Gastrocnemius medialis (tissue), 4 donors: ENCODE measurements at regions not wholly inside any gene's neighbourhood (a gene's known extent, or its start where the extent isn't known, plus 50 kb on each side); places are given as distances from the start of the nearest gene placed in this dataset.

ENCODE experiments used
- CTCF ChIP-seq, 5 experiments: fragments of 450-650 bp in 3 of 5; fragments of 200-600 bp in 2 of 5; sonication (generic) in 2 of 5; IDR thresholded peaks in 4 of 5; conservative IDR thresholded peaks in 1 of 5; 1 replicate in 4 of 5; 2 replicates in 1 of 5; pipeline ENCODE4 v1.5.1; 2016 to 2019; ENCODE audit warnings: antibody characterized with exemption in 5 of 5, mild to moderate bottlenecking in 3 of 5, moderate library complexity in 3 of 5
- POLR2A ChIP-seq, 2 donors: fragments of 450-650 bp; IDR thresholded peaks; one replicate each; pipeline ENCODE4 v1.6.1; 2017; ENCODE audit warnings: antibody characterized with exemption in 2 of 2, mild to moderate bottlenecking in 2 of 2, moderate library complexity in 2 of 2

DNA sequence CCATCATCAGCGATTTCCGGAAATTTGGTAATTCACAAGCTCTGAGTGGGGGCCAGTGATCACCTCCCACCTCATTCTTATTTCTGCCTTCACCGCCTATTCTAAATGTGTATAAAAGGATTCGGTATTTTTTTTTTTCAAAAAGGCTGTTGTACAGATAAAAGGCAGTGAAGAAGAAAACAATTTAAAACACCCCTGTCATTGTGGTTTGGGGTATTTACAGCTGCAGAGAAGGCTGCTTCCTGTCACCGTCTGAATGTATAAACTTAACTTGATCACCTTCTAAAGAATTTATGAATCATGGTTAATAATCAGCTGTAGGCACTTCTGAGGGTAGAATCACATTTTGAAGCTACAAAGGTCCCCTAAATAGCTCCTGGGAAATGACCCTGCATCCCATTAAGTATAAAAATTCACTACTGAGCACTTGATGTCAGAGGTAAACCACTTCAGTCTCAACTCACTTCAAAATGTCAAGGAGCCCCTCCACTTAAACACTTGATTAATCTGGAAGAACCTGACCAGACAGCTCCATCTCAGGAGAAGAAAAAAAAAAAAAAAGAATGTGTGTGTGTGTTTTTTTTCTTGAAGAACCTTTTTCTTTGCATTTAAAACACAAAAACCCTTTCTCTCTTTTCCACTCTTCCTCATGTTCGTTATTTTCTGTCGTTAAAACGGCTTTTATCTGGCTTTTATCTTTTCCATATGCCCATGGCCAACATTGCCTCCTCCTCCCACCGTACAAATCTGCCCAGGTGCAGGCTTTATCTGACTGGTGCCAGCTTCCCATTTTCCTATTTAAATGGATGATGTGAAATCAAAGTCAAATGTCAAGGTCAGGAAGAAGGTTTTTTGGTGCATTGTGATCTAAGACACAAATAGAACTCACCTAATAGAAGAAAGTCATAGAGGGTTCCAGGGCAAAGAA is 291.2 kb downstream of the IRX1 start:
- TF ChIP-seq CTCF (IDR thresholded peaks at IDR 0.05 in 4 of 5, conservative IDR thresholded peaks at IDR 0.05 in 1 of 5) = no peak
- no peak for TF ChIP-seq POLR2A (IDR thresholded peaks at IDR 0.05)
